Gastrocnemius medialis (tissue), 4 donors: ENCODE measurements at regions not wholly inside any gene's neighbourhood (a gene's known extent, or its start where the extent isn't known, plus 50 kb on each side); places are given as distances from the start of the nearest gene placed in this dataset.

Experiments used
- ATAC-seq, 2 donors: fragments of 150-250 bp; one replicate each; pipeline ENCODE4 v1.9.1; 2016
- DNase-seq, 2 donors: peaks; one replicate each; pipeline ENCODE4 v3.0.0-alpha.2; 2019
- H3K27ac ChIP-seq, 4 donors: fragments of 200-600 bp; sonication (generic); 1 replicate in 1 of 4; 2 replicates in 3 of 4; pipeline ENCODE4 v1.5.1; 2016 to 2018; ENCODE audit warnings: mild to moderate bottlenecking in 2 of 4, moderate library complexity in 1 of 4
- H3K27me3 ChIP-seq, 3 donors: fragments of 200-600 bp; sonication (generic) in 2 of 3; 1 replicate in 1 of 3; 2 replicates in 2 of 3; pipeline versions ENCODE4 v1.5.1 to v1.6.0; 2016 to 2019; ENCODE audit warnings: mild to moderate bottlenecking in 1 of 3, moderate library complexity in 1 of 3
- H3K36me3 ChIP-seq, 2 donors: fragments of 200-600 bp; sonication (generic) in 1 of 2; one replicate each; pipeline ENCODE4 v1.5.1; 2017 to 2018
- H3K4me1 ChIP-seq, 2 donors: fragments of 200-600 bp; sonication (generic) in 1 of 2; one replicate each; pipeline ENCODE4 v1.5.1; 2016 to 2017; ENCODE audit warnings: mild to moderate bottlenecking in 2 of 2
- H3K4me3 ChIP-seq, 4 donors: fragments of 200-600 bp; sonication (generic) in 3 of 4; 1 replicate in 1 of 4; 2 replicates in 3 of 4; pipeline ENCODE4 v1.5.1; 2016 to 2019; ENCODE audit warnings: mild to moderate bottlenecking in 2 of 4
- H3K9me3 ChIP-seq, 3 donors: fragments of 200-600 bp; sonication (generic) in 2 of 3; 1 replicate in 1 of 3; 2 replicates in 2 of 3; pipeline ENCODE4 v1.5.1; 2016 to 2019
- CTCF ChIP-seq, 5 experiments: fragments of 450-650 bp in 3 of 5; fragments of 200-600 bp in 2 of 5; sonication (generic) in 2 of 5; IDR thresholded peaks in 4 of 5; conservative IDR thresholded peaks in 1 of 5; 1 replicate in 4 of 5; 2 replicates in 1 of 5; pipeline ENCODE4 v1.5.1; 2016 to 2019; ENCODE audit warnings: antibody characterized with exemption in 5 of 5, mild to moderate bottlenecking in 3 of 5, moderate library complexity in 3 of 5
- POLR2A ChIP-seq, 2 donors: fragments of 450-650 bp; IDR thresholded peaks; one replicate each; pipeline ENCODE4 v1.6.1; 2017; ENCODE audit warnings: antibody characterized with exemption in 2 of 2, mild to moderate bottlenecking in 2 of 2, moderate library complexity in 2 of 2
- in situ Hi-C, 4 donors: fragments of 200-750 bp; cut with MboI; loops; one replicate each; pipeline versions ENCODE4 v1.15.0 to v1.8.0; 2017; ENCODE audit warnings: low sequenced_read_pairs in 4 of 4
- intact Hi-C: fragments of 100-400 bp; cut with DNase I; formaldehyde crosslinking; loops from one replicate; pipeline ENCODE4 v1.15.1; 2023; ENCODE audit warnings: low total_unique reads

- intact Hi-C loops, result no loop called here
- H3K36me3 ChIP-seq, result no peaks in the 10 kb centered on the region
- no peaks in the 10 kb centered on the region for H3K27me3 ChIP-seq
- TF ChIP-seq POLR2A (IDR thresholded peaks at IDR 0.05) (no peak), CTCF (IDR thresholded peaks at IDR 0.05 in 4 of 5, conservative IDR thresholded peaks at IDR 0.05 in 1 of 5) (no peak)
- no peak overlapping the region for H3K4me3 ChIP-seq
- H3K4me1 ChIP-seq, result peaks cover 0 to 8% of the 10 kb centered on the region in 2 donors
- H3K27ac ChIP-seq, result no peak overlapping the region
- in situ Hi-C loops, result no loop called here
- ATAC-seq (no peak), DNase-seq (no peak)
- no peaks in the 10 kb centered on the region for H3K9me3 ChIP-seq
Measured at GRCh38 chr1:67597336-67597735, 87.7 kb upstream of the GADD45A start.

GRCh38 chr1:67599085-67599484 lies 85.9 kb upstream of the GADD45A start:
- in situ Hi-C loops (no loop called here), intact Hi-C loops (no loop called here)
- ATAC-seq (no peak), DNase-seq (no peak)
- Histone ChIP-seq H3K36me3 (no peaks in the 10 kb centered on the region), H3K9me3 (no peaks in the 10 kb centered on the region), H3K27ac (no peak overlapping the region), H3K27me3 (no peaks in the 10 kb centered on the region), H3K4me1 (peaks cover 0 to 8% of the 10 kb centered on the region in 2 donors), H3K4me3 (no peak overlapping the region)
- TF ChIP-seq CTCF (IDR thresholded peaks at IDR 0.05 in 4 of 5, conservative IDR thresholded peaks at IDR 0.05 in 1 of 5), result no peak
- TF ChIP-seq POLR2A (IDR thresholded peaks at IDR 0.05), result no peak

GRCh38 chr1:67601539-67601938 lies 83.5 kb upstream of the GADD45A start:
- in situ Hi-C loops, result no loop called here
- no peak for TF ChIP-seq POLR2A (IDR thresholded peaks at IDR 0.05)
- TF ChIP-seq CTCF (IDR thresholded peaks at IDR 0.05 in 4 of 5, conservative IDR thresholded peaks at IDR 0.05 in 1 of 5), result no peak
- no peak overlapping the region for H3K4me3 ChIP-seq

GRCh38 chr1:67601955-67602354 lies 83.0 kb upstream of the GADD45A start:
- intact Hi-C loops (no loop called here), in situ Hi-C loops (no loop called here)
- Histone ChIP-seq H3K9me3 (no peaks in the 10 kb centered on the region), H3K27me3 (no peaks in the 10 kb centered on the region), H3K27ac (no peak overlapping the region), H3K4me1 (peaks cover 0 to 8% of the 10 kb centered on the region in 2 donors), H3K4me3 (no peak overlapping the region), H3K36me3 (no peaks in the 10 kb centered on the region)
- DNase-seq (no peak), ATAC-seq (no peak)
- TF ChIP-seq CTCF (IDR thresholded peaks at IDR 0.05 in 4 of 5, conservative IDR thresholded peaks at IDR 0.05 in 1 of 5) (no peak), POLR2A (IDR thresholded peaks at IDR 0.05) (no peak)

More at GRCh38 chr1:67601539-67601938, 83.5 kb upstream of the GADD45A start:
- Histone ChIP-seq H3K27ac (no peak overlapping the region), H3K9me3 (no peaks in the 10 kb centered on the region), H3K27me3 (no peaks in the 10 kb centered on the region), H3K36me3 (no peaks in the 10 kb centered on the region), H3K4me1 (peaks cover 0 to 8% of the 10 kb centered on the region in 2 donors)
- DNase-seq (no peak), ATAC-seq (no peak)
- intact Hi-C loops, result no loop called here

GRCh38 chr1:67604778-67605177 lies 80.2 kb upstream of the GADD45A start:
- Histone ChIP-seq H3K27ac (no peak overlapping the region), H3K36me3 (no peaks in the 10 kb centered on the region), H3K4me3 (no peak overlapping the region), H3K9me3 (no peaks in the 10 kb centered on the region), H3K27me3 (no peaks in the 10 kb centered on the region), H3K4me1 (no peaks in the 10 kb centered on the region)
- TF ChIP-seq POLR2A (IDR thresholded peaks at IDR 0.05) (no peak), CTCF (IDR thresholded peaks at IDR 0.05 in 4 of 5, conservative IDR thresholded peaks at IDR 0.05 in 1 of 5) (no peak)
- in situ Hi-C loops (no loop called here), intact Hi-C loops (no loop called here)
- ATAC-seq, result no peak
- no peak for DNase-seq
